Naive thymus-derived CD4-positive, alpha-beta T cell (primary cell): ENCODE measurements at regions not wholly inside any gene's neighbourhood (a gene's known extent, or its start where the extent isn't known, plus 50 kb on each side); places are given as distances from the start of the nearest gene placed in this dataset.

Experiments
- ATAC-seq: fragments of 150-1000 bp; cut with Tn5 transposase; 2 replicates; pipeline ENCODE4 v1.10.0; 2021; ENCODE audit warnings: mild to moderate bottlenecking, moderate library complexity
- CTCF ChIA-PET: fragments of 350-600 bp; sonication (Branson Sonifier 250); formaldehyde crosslinking; loops from one replicate; lab custom pipeline; 2021; ENCODE audit warnings: antibody characterized with exemption; lab: Charles Lee
- POLR2A ChIA-PET: fragments of 350-600 bp; sonication (Branson Sonifier 250); formaldehyde crosslinking; loops from one replicate; lab custom pipeline; 2021; ENCODE audit warnings: antibody characterized with exemption, inconsistent platforms; lab: Charles Lee
- DNase-seq, 9 donors: peaks; one replicate each; pipeline versions ENCODE4 v3.0.0 to v3.0.0-alpha.2; 2020 to 2022; ENCODE audit warnings: mixed read lengths in 1 of 9
- H3K27ac ChIP-seq: one replicate; pipeline ENCODE4 v1.7.0; 2013; ENCODE audit warnings: mild to moderate bottlenecking, low read depth, low read length, moderate library complexity
- H3K27me3 ChIP-seq, 2 donors: one replicate each; pipeline ENCODE4 v1.7.0; 2013; ENCODE audit warnings: low read length in 2 of 2, mild to moderate bottlenecking in 2 of 2, moderate library complexity in 2 of 2; ENCODE audit not compliant: control insufficient read depth in 2 of 2, insufficient read depth in 2 of 2
- H3K36me3 ChIP-seq, 3 experiments: 1 replicate in 2 of 3; 2 replicates in 1 of 3; pipeline ENCODE4 v1.7.0; 2013; ENCODE audit warnings: low read length in 3 of 3, mild to moderate bottlenecking in 3 of 3, moderate library complexity in 1 of 3; ENCODE audit not compliant: insufficient read depth in 3 of 3, control insufficient read depth in 2 of 3
- H3K4me1 ChIP-seq, 2 donors: one replicate each; pipeline ENCODE4 v1.7.0; 2013; ENCODE audit warnings: low read length in 2 of 2, mild to moderate bottlenecking in 2 of 2, moderate library complexity in 1 of 2; ENCODE audit not compliant: control insufficient read depth in 2 of 2, insufficient read depth in 2 of 2
- H3K4me3 ChIP-seq: 2 replicates; pipeline ENCODE4 v1.7.0; 2013; ENCODE audit warnings: mild to moderate bottlenecking, low read length
- H3K9me3 ChIP-seq, 3 experiments: 1 replicate in 2 of 3; 2 replicates in 1 of 3; pipeline ENCODE4 v1.7.0; 2013; ENCODE audit warnings: low read length in 3 of 3; ENCODE audit not compliant: control insufficient read depth in 2 of 3
- H3K27ac Mint-ChIP-seq, 9 donors: one replicate each; pipeline ENCODE4 v1.8.0; 2020 to 2022; ENCODE audit warnings: mixed read lengths in 9 of 9, mild to moderate bottlenecking in 8 of 9, moderate library complexity in 5 of 9, inconsistent platforms in 2 of 9
- H3K27me3 Mint-ChIP-seq, 5 donors: one replicate each; pipeline ENCODE4 v1.8.0; 2021 to 2022; ENCODE audit warnings: mixed read lengths in 5 of 5, mild to moderate bottlenecking in 1 of 5
- H3K36me3 Mint-ChIP-seq, 5 donors: one replicate each; pipeline ENCODE4 v1.8.0; 2020 to 2022; ENCODE audit warnings: mixed read lengths in 5 of 5, mild to moderate bottlenecking in 3 of 5, inconsistent platforms in 1 of 5
- H3K4me1 Mint-ChIP-seq, 7 donors: one replicate each; pipeline ENCODE4 v1.8.0; 2020 to 2022; ENCODE audit warnings: mixed read lengths in 7 of 7, mild to moderate bottlenecking in 3 of 7, inconsistent platforms in 1 of 7
- H3K4me3 Mint-ChIP-seq, 10 donors: one replicate each; pipeline ENCODE4 v1.8.0; 2020 to 2022; ENCODE audit warnings: mild to moderate bottlenecking in 10 of 10, mixed read lengths in 10 of 10, moderate library complexity in 6 of 10, inconsistent platforms in 2 of 10
- H3K9me3 Mint-ChIP-seq, 11 donors: one replicate each; pipeline ENCODE4 v1.8.0; 2020 to 2022; ENCODE audit warnings: mixed read lengths in 11 of 11, mild to moderate bottlenecking in 4 of 11, inconsistent platforms in 1 of 11, moderate library complexity in 1 of 11
- intact Hi-C, 2 donors: fragments of 100-400 bp; cut with micrococcal nuclease; formaldehyde crosslinking; loops; one replicate each; pipeline ENCODE4 v1.15.1; 2023

GRCh38 chr7:104963378-104963990 lies 50.5 kb upstream of the KMT2E start:
- CTCF ChIA-PET, result no interaction called here
- POLR2A ChIA-PET, result no interaction called here
- Mint-ChIP-seq H3K27me3 (no peaks in the 10 kb centered on the region), H3K36me3 (peaks cover 0 to 60% (median 26%) of the 10 kb centered on the region in 5 donors), H3K9me3 (peaks cover 0 to 12% (median 0%) of the 10 kb centered on the region in 11 donors), H3K27ac (peak overlapping the region in 3 of 9 donors; percentile 22 to 46 (median 23)), H3K4me1 (peaks cover 0 to 44% (median 6%) of the 10 kb centered on the region in 7 donors), H3K4me3 (no peak overlapping the region)
- no peak overlapping the region for H3K27ac ChIP-seq
- H3K9me3 ChIP-seq, result no peaks in the 10 kb centered on the region
- ATAC-seq, result no peak
- DNase-seq, result no peak
- no peak overlapping the region for H3K4me3 ChIP-seq
- no peaks in the 10 kb centered on the region for H3K4me1 ChIP-seq
- H3K36me3 ChIP-seq, result no peaks in the 10 kb centered on the region
- H3K27me3 ChIP-seq, result no peaks in the 10 kb centered on the region
- intact Hi-C loops, result no loop called here

GRCh38 chr7:104963991-104964385 lies 50.0 kb upstream of the KMT2E start:
- Histone ChIP-seq H3K27me3 (no peaks in the 10 kb centered on the region), H3K27ac (no peak overlapping the region), H3K36me3 (no peaks in the 10 kb centered on the region), H3K9me3 (no peaks in the 10 kb centered on the region), H3K4me1 (no peaks in the 10 kb centered on the region), H3K4me3 (no peak overlapping the region)
- POLR2A ChIA-PET, result no interaction called here
- ATAC-seq, result no peak
- Mint-ChIP-seq H3K27me3 (no peaks in the 10 kb centered on the region), H3K4me1 (peaks cover 0 to 40% (median 6%) of the 10 kb centered on the region in 7 donors), H3K9me3 (peaks cover 0 to 12% (median 0%) of the 10 kb centered on the region in 11 donors), H3K27ac (peak overlapping the region in 3 of 9 donors; percentile 23 to 48 (median 33)), H3K36me3 (peaks cover 0 to 56% (median 26%) of the 10 kb centered on the region in 5 donors), H3K4me3 (no peak overlapping the region)
- DNase-seq, result no peak
- intact Hi-C loops, result no loop called here
- CTCF ChIA-PET, result no interaction called here
